GM23338 (cell line): ENCODE measurements at regions not wholly inside any gene's neighbourhood (a gene's known extent, or its start where the extent isn't known, plus 50 kb on each side); places are given as distances from the start of the nearest gene placed in this dataset.

Experiments
- ATAC-seq: fragments of 200-7000 bp; cut with Tn5 transposase; 3 replicates; pipeline ENCODE4 v1.9.1; 2020
- DNase-seq: peaks from one replicate; pipeline ENCODE4 v3.0.0-alpha.2; 2015; ENCODE audit warnings: low spot score
- H2AFZ ChIP-seq: fragments of 200-600 bp; sonication (generic); 2 replicates; pipeline ENCODE4 v1.8.0; 2016; ENCODE audit warnings: antibody characterized with exemption, mild to moderate bottlenecking, moderate library complexity
- H3F3A ChIP-seq: fragments of 200-600 bp; sonication (generic); replicated peaks from 2 replicates; pipeline ENCODE4 v1.8.0; 2017; ENCODE audit warnings: antibody characterized with exemption, mixed run types, low read depth
- H3K27ac ChIP-seq: fragments of 200-600 bp; sonication (generic); 2 replicates; pipeline ENCODE4 v1.6.1; 2016; ENCODE audit warnings: low read depth
- H3K27me3 ChIP-seq: fragments of 200-600 bp; sonication (generic); 2 replicates; pipeline ENCODE4 v1.8.0; 2016; ENCODE audit warnings: mild to moderate bottlenecking, mixed run types, moderate library complexity; ENCODE audit not compliant: insufficient read depth
- H3K36me3 ChIP-seq: fragments of 200-600 bp; sonication (generic); 2 replicates; pipeline ENCODE4 v1.8.0; 2016; ENCODE audit warnings: mild to moderate bottlenecking; ENCODE audit not compliant: insufficient read depth
- H3K4me1 ChIP-seq: fragments of 200-600 bp; sonication (generic); 2 replicates; pipeline ENCODE4 v1.8.0; 2016; ENCODE audit warnings: mild to moderate bottlenecking, moderate library complexity; ENCODE audit not compliant: insufficient read depth
- H3K4me2 ChIP-seq: fragments of 200-600 bp; sonication (generic); 2 replicates; pipeline ENCODE4 v1.7.1; 2017; ENCODE audit warnings: mixed run types
- H3K4me3 ChIP-seq: fragments of 200-600 bp; sonication (generic); 2 replicates; pipeline ENCODE4 v1.6.1; 2016; ENCODE audit warnings: mixed run types
- H3K79me2 ChIP-seq: fragments of 200-600 bp; sonication (generic); replicated peaks from 2 replicates; pipeline ENCODE4 v1.8.0; 2017; ENCODE audit warnings: mild to moderate bottlenecking; ENCODE audit not compliant: insufficient read depth
- H3K9me2 ChIP-seq: fragments of 200-600 bp; sonication (generic); 2 replicates; pipeline ENCODE4 v1.8.0; 2017; ENCODE audit not compliant: insufficient read depth
- H4K20me1 ChIP-seq: fragments of 200-600 bp; sonication (generic); replicated peaks from 2 replicates; pipeline ENCODE4 v1.8.0; 2017; ENCODE audit warnings: mild to moderate bottlenecking; ENCODE audit not compliant: insufficient read depth
- H3K27ac Mint-ChIP-seq: 2 replicates; pipeline ENCODE4 v1.8.0; 2020; ENCODE audit warnings: inconsistent platforms, mild to moderate bottlenecking, moderate library complexity, mixed read lengths
- H3K27me3 Mint-ChIP-seq: 3 replicates; pipeline ENCODE4 v1.8.0; 2022; ENCODE audit warnings: low read depth, mild to moderate bottlenecking, moderate library complexity, mixed read lengths, inconsistent platforms; ENCODE audit not compliant: insufficient read depth, poor library complexity
- H3K36me3 Mint-ChIP-seq: 3 replicates; pipeline ENCODE4 v1.8.0; 2021; ENCODE audit warnings: low read depth, mild to moderate bottlenecking, inconsistent platforms, moderate library complexity, mixed read lengths
- H3K4me1 Mint-ChIP-seq: 3 replicates; pipeline ENCODE4 v1.8.0; 2020; ENCODE audit warnings: mild to moderate bottlenecking, inconsistent platforms, mixed read lengths
- H3K4me3 Mint-ChIP-seq: 3 replicates; pipeline ENCODE4 v1.8.0; 2021; ENCODE audit warnings: moderate library complexity, mild to moderate bottlenecking, inconsistent platforms, mixed read lengths
- H3K9me3 Mint-ChIP-seq: 3 replicates; pipeline ENCODE4 v1.8.0; 2020; ENCODE audit warnings: moderate library complexity, mild to moderate bottlenecking, inconsistent platforms, mixed read lengths
- CTCF ChIP-seq, 2 experiments: fragments of 200-600 bp in 1 of 2; sonication (generic) in 1 of 2; conservative IDR thresholded peaks; 2 replicates each; pipeline versions ENCODE4 v1.5.1 to v1.6.1; 2016 to 2017; ENCODE audit warnings: antibody characterized with exemption in 2 of 2, low read depth in 2 of 2, mild to moderate bottlenecking in 2 of 2, moderate library complexity in 1 of 2
- ETS1 ChIP-seq: IDR thresholded peaks from 2 replicates; pipeline ENCODE4 v1.6.1; 2016; ENCODE audit warnings: antibody characterized with exemption
- EZH2 ChIP-seq: fragments of 200-600 bp; sonication (generic); IDR thresholded peaks from one replicate; pipeline ENCODE4 v1.8.0; 2017; ENCODE audit warnings: antibody characterized with exemption, mild to moderate bottlenecking, low read depth; ENCODE audit not compliant: unreplicated experiment
- EZH2phosphoT487 ChIP-seq: fragments of 200-600 bp; sonication (generic); IDR thresholded peaks from one replicate; pipeline ENCODE4 v1.8.1; 2018; ENCODE audit warnings: antibody characterized with exemption; ENCODE audit not compliant: unreplicated experiment
- JUNB ChIP-seq: IDR thresholded peaks from one replicate; pipeline ENCODE4 v1.6.1; 2016; ENCODE audit warnings: antibody characterized with exemption; ENCODE audit not compliant: unreplicated experiment
- NANOG ChIP-seq: IDR thresholded peaks from 2 replicates; pipeline ENCODE4 v1.6.1; 2016; ENCODE audit warnings: antibody characterized with exemption, borderline replicate concordance
- POLR2AphosphoS5 ChIP-seq: IDR thresholded peaks from 2 replicates; pipeline ENCODE4 v1.6.1; 2016; ENCODE audit warnings: antibody characterized with exemption, low read depth
- REST ChIP-seq: IDR thresholded peaks from one replicate; pipeline ENCODE4 v1.6.1; 2018; ENCODE audit warnings: antibody characterized with exemption; ENCODE audit not compliant: unreplicated experiment
- ZNF331 ChIP-seq: fragments of 250-450 bp; sonication (Bioruptor Pico); IDR thresholded peaks from 2 replicates; pipeline ENCODE4 v1.5.0; 2020; ENCODE audit warnings: low read depth, mild to moderate bottlenecking, moderate library complexity
- ZNF462 ChIP-seq: fragments of 250-450 bp; sonication (Bioruptor Pico); IDR thresholded peaks from 2 replicates; pipeline ENCODE4 v1.5.0; 2020; ENCODE audit warnings: mild to moderate bottlenecking, moderate library complexity

- no peak for ATAC-seq
- Histone ChIP-seq H3F3A (no peaks in the 10 kb centered on the region), H3K9me2 (no peaks in the 10 kb centered on the region), H3K27me3 (no peaks in the 10 kb centered on the region), H3K27ac (no peak overlapping the region), H3K4me2 (no peak overlapping the region), H3K36me3 (no peaks in the 10 kb centered on the region), H4K20me1 (no peaks in the 10 kb centered on the region), H3K4me3 (no peak overlapping the region), H2AFZ (no peak overlapping the region), H3K4me1 (no peaks in the 10 kb centered on the region), H3K79me2 (no peaks in the 10 kb centered on the region)
- H3K27me3 Mint-ChIP-seq, result peaks cover 3% of the 10 kb centered on the region
- H3K27ac Mint-ChIP-seq, result no peak overlapping the region
- no peak overlapping the region for H3K4me3 Mint-ChIP-seq
- peaks cover 24% of the 10 kb centered on the region for H3K9me3 Mint-ChIP-seq
- DNase-seq, result no peak
- peaks cover 6% of the 10 kb centered on the region for H3K36me3 Mint-ChIP-seq
- no peak for TF ChIP-seq POLR2AphosphoS5
- TF ChIP-seq JUNB, result no peak
- no peak for TF ChIP-seq NANOG
- TF ChIP-seq EZH2, result no peak
- no peak for TF ChIP-seq ETS1
- no peaks in the 10 kb centered on the region for H3K4me1 Mint-ChIP-seq
Observed at GRCh38 chr1:30598571-30599114, 124.7 kb downstream of the MATN1 start.

GRCh38 chr1:30597711-30598110 is 125.7 kb downstream of the MATN1 start:
- H3K36me3 Mint-ChIP-seq, result peaks cover 6% of the 10 kb centered on the region
- Histone ChIP-seq H3K4me3 (no peak overlapping the region), H3K27ac (no peak overlapping the region), H3K79me2 (no peaks in the 10 kb centered on the region), H2AFZ (no peak overlapping the region), H4K20me1 (no peaks in the 10 kb centered on the region), H3K9me2 (no peaks in the 10 kb centered on the region), H3K27me3 (no peaks in the 10 kb centered on the region), H3K4me1 (no peaks in the 10 kb centered on the region), H3K36me3 (no peaks in the 10 kb centered on the region), H3F3A (no peaks in the 10 kb centered on the region), H3K4me2 (no peak overlapping the region)
- no peak overlapping the region for H3K4me3 Mint-ChIP-seq
- ATAC-seq, result no peak
- H3K27ac Mint-ChIP-seq, result no peak overlapping the region
- peaks cover 28% of the 10 kb centered on the region for H3K9me3 Mint-ChIP-seq
- no peak for DNase-seq
- no peaks in the 10 kb centered on the region for H3K4me1 Mint-ChIP-seq
- peaks cover 3% of the 10 kb centered on the region for H3K27me3 Mint-ChIP-seq
- TF ChIP-seq REST (no peak), ZNF331 (CRISPR knock-in tag) (no peak), ZNF462 (CRISPR knock-in tag) (no peak), CTCF (conservative IDR thresholded peaks at IDR 0.05; ENCODE audit: low read depth in 2 of 2) (no peak), NANOG (no peak), EZH2phosphoT487 (no peak)
